GM21576 (cell line): ENCODE measurements at regions not wholly inside any gene's neighbourhood (a gene's known extent, or its start where the extent isn't known, plus 50 kb on each side); places are given as distances from the start of the nearest gene placed in this dataset.

Experiments
- ATAC-seq: cut with Tn5 transposase; IDR thresholded peaks from one replicate; pipeline ENCODE4 v1.9.1; 2021; ENCODE audit warnings: mild to moderate bottlenecking, moderate library complexity; ENCODE audit not compliant: unreplicated experiment

DNA sequence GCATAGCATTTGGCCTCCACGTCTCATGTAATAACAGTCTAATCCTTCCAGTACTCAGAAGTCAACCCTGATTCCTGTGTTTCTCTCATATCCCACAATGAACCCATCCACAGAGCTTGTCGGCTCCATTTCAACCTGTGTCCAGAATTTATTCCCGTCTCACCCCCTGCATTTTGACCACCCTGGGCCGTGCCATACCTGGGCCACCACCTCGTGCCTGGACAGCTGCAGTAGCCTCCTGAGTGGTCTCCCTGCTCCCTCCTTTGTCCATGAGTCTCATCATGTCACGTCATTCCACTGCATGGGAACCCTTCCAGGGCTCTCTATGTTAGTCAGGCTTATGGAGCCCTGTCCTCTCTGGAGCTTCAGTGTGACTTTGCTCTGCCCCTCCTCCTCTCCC lies 670.6 kb downstream of the PTPRU start:
- ATAC-seq = no peak

GRCh38 chr1:29903548-29904166 lies 667.3 kb downstream of the PTPRU start:
- ATAC-seq = no peak

GRCh38 chr1:29901624-29902325 lies 665.5 kb downstream of the PTPRU start:
- ATAC-seq = no peak

DNA sequence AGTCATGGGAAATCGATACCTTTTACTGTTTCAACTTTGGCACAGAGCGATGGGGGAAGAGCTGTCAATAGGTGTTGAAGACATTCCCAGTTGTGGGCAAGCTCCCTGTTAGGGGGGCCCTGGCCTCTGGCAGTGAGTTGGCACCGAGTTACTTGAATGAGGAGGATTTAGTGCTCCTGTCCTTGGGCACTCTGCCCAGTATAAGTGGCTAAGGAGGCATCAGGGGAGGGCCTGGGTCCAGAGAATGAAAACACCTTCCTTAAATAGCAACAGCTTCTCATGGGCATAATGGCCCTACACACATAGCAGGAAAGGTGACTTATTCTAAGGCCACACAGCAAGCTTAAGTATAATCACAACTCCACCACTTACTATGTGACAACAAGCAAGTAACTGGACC lies 664.4 kb downstream of the PTPRU start:
- no peak for ATAC-seq

- no peak for ATAC-seq
Measured at GRCh38 chr1:29900104-29900679, 663.9 kb downstream of the PTPRU start.

- no peak for ATAC-seq
Measured at GRCh38 chr1:29896791-29897714, 660.7 kb downstream of the PTPRU start.

DNA sequence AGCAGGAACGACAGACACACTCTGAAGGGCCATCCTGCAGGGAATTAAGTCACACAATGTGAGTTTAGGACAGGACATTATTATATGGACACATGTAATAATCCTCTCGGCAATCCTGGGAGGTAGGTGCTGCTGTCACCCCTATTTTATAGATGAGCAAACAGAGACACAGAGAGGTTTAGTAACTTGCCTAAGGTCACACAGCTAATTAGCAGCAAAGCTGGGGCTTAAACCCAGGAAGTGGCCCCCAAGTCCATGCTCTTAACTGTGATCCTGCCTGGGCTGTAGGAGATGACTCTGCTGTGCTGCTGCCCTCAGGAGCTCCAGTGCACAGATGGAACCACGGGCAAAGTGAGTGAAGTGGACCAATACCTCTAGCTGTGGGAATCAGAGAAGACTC lies 660.0 kb downstream of the PTPRU start:
- no peak for ATAC-seq

DNA sequence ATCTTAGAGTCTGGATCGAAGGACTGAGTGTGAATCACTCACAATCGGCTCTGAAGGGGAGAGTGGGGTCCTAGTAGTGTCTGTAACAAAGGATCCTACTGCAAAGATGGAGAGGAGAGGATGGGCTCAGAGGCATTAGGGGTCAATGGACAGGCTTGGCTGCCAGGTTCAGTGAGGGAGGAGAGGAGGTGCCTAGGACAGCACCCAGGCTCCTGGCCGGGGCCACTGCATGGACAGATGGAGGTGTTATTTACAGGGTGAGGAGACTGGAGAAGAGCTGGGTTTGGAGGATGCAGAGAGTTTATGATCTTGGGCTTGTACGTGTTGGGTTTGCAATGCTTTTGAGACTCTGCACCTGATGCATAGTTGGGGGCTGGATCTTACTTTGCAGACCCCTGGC lies 658.9 kb downstream of the PTPRU start:
- ATAC-seq = no peak

DNA sequence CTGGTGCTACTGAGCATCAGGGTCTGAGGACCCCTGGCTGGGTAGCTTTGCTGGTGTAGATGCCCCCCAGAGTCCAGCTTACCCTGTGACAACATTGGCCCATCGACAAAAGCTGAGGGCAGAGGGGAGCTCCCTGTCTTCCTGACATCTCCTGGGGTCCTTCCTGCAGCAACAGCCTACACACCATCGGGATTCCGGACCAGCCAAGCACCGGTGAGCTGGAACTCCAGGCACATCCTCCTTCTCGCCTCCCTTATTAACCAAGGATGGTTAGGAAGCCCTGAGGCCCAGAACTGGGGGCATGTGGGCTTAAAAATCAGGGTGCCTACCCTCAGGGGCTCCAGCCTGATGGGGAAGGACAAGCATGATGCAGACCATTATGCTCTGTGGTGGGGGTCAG lies 658.0 kb downstream of the PTPRU start:
- ATAC-seq = no peak

GRCh38 chr1:29893806-29894205 lies 657.5 kb downstream of the PTPRU start:
- no peak for ATAC-seq

DNA sequence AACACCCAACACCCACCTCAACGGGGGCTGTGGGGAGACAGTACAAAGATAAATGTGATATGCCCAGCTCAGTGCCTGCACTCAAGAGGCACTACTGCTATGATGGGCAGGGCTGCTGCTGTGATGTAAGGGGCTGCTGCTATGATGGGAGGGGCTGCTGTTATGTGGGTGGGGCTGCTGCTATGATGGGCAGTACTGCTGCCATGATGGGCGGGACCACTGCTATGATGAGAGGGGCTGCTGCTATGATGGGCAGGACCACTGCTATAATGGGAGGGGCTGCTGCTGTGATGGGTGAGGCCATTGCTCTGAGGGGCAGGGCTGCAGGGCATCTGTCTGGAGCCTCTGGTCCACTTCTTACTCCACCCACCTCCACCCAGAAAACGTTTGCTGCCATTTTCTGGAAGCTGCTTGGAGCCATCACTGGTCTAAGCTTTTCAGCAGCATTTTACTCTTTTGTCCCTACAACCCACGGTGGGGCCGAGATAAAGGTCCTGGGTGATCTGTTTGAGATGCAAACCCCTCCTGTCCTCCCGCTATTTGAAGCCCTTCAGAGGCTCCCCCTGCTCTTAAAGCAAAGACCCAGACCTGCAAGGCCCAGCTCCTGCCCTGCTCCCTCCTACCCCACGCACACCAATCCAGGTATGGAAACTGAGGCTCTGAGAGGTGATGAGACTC lies 656.9 kb downstream of the PTPRU start:
- ATAC-seq = no peak

DNA sequence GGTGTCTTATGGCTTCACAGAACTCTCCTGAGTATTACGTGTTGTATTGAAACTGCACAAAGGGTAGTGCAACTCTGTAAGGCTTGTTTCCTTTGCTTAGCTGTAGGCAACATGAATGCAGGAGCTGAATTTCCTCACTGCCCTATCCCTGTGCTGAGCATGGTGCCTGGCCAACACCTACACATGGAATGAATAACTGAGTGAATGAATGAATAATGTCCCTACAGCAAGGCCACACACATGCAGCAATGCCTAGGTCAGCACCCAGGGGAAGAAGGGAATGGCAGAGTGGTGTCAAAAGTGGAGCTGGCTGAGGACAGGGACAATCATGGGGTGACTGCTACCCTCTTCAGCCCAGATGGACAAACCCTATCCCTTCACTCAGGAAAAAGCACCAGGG lies 655.9 kb downstream of the PTPRU start:
- ATAC-seq = no peak

GRCh38 chr1:29890201-29890959 lies 654.1 kb downstream of the PTPRU start:
- ATAC-seq = no peak

DNA sequence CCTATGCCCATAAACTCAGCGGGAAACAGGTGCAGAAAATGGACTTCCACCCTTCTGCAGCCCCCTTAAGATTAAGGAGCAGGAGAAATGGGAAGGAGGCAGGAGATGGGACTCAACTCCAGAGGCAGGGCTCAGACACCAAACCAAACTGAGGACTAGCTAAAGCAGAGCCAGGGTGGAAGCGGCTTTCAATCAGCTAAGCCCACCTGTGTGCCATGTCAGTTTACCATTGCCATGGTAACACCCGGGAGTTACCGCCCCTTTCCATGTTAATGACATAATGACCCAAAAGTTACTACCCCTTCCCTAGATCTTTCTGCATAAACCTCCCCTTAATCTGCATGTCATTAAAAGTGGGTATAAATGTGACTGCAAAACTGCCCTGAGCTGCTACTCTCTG lies 653.5 kb downstream of the PTPRU start:
- no peak for ATAC-seq

DNA sequence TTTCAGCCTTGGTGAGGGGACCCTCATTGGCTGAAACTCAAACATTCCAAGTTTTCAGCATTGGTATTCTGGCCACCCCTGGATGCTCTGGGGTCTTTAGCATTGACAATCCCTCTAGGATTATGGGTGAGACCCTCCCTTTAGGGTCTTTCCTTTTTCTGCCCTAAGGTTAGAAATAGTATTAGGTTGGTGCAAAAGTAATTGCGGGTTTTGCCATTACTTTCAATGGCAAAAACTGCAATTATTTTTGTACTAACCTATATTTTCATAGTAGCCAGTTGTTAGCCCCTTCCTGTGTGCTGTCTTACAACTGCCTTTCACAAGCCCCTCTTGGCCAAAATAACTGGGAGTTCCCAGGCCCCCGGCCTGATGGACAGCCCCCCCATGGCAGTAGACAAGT lies 648.4 kb downstream of the PTPRU start:
- no peak for ATAC-seq

DNA sequence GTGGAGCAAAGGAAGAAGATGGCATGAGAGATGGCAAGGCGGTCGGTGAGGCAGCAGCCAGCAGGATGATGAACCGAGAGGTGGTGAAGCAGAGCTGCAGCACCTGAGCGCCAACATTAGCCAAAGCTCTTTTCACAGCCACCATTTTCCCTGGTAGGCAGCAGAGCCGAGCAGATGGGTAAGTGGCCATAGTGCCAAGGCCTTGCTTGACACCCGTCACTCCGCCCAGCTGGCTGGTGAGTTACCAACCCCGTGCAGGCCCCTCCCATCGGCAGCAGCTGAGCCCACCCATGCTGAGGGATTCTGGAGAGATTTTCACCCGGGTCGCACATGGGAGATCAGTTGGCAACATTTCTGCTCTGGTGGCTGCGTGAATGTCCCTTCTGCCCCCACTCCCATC lies 647.7 kb downstream of the PTPRU start:
- no peak for ATAC-seq

DNA sequence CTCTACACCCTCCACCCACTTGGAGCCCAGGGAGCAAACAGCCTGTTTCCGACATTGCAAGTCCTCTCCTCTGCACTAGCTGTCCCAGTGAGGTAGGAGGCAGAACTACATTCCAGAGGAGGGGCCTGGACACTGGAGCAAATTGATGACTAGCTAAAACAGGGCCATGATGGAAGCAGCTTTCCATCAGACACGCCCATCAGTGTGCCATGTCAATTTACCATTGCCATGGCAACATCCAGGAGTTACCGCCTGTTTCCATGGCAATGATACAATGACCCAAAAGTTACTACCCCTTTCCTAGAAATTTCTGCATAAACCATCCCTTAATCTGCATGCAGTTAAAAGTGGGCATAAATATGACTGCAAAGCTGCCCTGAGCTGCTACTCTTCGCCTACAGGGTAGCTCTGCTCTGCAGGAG lies 647.1 kb downstream of the PTPRU start:
- ATAC-seq = no peak

DNA sequence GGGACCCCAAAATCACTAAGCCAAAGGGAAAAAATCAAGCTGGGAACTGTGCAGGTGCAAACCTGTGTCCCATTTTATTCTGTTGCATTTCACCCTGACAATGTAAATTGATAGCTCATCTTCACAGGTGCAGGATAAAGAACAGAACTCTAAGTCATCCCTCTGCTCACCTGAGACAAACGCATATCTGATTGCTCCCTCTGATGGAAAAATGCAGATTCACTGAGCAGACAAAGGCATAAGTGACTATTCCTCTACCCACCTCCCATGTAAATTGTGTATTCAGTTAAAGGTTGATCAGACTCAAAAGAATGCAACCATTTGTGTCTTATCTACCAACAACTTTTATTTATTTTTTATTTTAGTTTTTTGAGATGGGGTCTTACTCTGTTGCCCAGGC lies 644.2 kb downstream of the PTPRU start:
- ATAC-seq = no peak

DNA sequence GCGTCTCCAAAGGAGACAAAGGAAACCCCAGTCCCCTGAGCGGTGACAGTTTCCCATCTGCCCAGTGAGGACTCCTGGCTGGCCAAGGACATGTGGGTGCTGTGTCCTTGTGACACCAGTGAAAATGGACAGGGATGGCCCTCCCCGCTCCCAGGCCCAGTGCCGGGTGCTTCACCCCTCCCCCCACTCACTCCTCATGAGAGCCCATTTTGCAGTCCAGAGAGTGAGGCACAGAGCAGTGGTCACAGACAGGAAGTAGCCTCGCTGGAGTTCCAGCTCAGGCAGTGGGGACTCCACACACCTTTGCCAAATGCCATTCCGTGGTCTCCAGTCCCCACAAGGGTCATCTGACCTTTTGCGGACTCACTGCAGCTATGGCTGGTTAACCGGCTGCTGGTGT lies 642.9 kb downstream of the PTPRU start:
- no peak for ATAC-seq

GRCh38 chr1:29878501-29878900 lies 642.2 kb downstream of the PTPRU start:
- no peak for ATAC-seq
